HG02759 (cell line): ENCODE measurements at regions not wholly inside any gene's neighbourhood (a gene's known extent, or its start where the extent isn't known, plus 50 kb on each side); places are given as distances from the start of the nearest gene placed in this dataset.

Experiments
- ATAC-seq: cut with Tn5 transposase; IDR thresholded peaks from one replicate; pipeline ENCODE4 v1.9.1; 2021; ENCODE audit warnings: mild to moderate bottlenecking, moderate library complexity; ENCODE audit not compliant: unreplicated experiment

DNA sequence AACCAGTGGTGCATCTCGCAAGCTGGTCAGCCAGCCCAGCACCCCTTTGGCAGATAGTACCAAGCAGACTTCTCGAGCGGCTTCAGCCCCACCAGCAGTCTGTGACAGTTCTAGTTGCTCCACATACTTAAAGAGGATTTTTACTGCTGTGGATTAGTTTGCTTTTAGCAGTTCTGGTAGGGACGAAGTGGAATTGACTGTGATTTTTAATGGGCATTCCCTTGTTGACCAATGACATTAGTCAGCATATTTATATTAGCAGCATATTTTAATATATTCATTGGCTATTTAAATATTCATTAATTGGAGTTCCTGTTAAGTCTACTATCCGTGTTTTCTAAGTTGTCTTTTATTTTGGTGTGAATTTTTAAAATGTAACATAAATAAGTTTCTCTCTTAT, 500.9 kb upstream of the FAT1 start:
- no peak for ATAC-seq

DNA sequence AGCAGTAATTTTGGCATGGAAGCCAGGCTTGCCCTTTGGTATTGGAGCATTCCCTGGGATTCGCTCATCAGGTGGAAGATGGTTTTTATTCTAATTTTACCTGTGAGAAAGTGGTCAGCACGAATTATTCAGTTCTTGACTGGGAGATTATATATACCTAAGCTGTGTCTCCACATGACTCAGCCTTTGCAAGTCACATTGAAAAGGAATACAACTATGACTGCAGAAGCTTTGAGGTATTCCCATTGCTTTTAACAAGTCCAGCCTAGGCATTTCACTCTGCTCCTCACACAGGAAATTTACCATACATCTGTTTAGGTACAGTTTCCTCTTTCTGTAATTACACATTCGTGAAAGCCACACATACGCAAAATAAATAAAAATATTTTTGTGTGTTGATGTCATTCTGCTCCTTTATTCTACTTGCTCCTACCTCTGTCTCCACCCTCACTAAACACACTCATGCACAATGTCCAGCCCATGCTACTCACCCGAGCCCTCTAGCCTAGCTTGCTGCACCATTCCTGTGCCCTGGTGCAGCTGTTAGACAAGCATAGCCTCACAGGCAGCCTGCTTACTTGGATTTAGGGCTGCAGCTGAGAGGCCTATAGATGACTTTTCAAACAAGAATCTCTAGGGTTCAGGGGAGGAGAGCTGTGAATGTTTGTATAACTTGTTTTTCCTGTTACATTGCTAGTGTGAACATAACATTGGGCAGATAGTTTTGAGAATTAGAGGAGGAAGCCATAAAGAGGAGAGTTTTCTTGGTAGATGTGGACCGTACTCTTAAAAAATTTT, 504.4 kb upstream of the FAT1 start:
- ATAC-seq: no peak

DNA sequence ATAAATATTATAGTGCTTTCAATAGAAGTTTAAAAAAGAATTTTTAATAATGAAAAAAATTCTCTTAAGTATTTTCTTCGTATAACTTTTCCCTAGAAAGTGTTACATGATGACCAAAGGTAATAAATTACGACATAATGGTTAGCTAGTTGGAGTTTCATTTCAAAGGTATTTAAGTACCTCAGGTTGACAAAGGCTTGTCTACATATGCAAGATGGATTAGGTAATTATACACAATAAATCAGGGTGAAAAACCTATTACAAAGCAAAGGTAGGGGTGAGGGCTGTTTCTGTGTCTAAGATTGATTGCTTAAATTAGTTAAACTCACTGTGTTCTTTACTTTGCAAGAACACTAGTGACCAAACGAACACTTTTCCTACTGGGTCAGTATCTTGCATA, 508.5 kb upstream of the FAT1 start:
- ATAC-seq: no peak

DNA sequence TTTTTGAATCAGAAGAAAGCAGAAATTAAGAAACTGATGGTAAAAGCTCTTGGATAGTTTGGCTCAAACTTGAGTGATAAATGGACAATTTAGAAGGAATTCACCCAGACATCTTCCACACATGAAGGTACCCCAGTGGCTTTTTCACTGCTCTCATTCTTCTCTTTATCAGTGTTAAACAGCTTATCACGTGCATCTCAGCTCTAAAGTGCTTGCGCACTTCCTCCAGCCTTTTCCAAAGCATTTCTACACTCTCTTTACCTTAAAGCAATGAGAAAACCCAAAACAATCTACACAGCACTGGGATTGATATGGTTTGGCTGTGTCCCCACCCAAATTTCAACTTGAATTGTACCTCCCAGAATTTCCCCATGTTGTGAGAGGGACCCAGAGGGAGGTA, 509.1 kb upstream of the FAT1 start:
- no peak for ATAC-seq

DNA sequence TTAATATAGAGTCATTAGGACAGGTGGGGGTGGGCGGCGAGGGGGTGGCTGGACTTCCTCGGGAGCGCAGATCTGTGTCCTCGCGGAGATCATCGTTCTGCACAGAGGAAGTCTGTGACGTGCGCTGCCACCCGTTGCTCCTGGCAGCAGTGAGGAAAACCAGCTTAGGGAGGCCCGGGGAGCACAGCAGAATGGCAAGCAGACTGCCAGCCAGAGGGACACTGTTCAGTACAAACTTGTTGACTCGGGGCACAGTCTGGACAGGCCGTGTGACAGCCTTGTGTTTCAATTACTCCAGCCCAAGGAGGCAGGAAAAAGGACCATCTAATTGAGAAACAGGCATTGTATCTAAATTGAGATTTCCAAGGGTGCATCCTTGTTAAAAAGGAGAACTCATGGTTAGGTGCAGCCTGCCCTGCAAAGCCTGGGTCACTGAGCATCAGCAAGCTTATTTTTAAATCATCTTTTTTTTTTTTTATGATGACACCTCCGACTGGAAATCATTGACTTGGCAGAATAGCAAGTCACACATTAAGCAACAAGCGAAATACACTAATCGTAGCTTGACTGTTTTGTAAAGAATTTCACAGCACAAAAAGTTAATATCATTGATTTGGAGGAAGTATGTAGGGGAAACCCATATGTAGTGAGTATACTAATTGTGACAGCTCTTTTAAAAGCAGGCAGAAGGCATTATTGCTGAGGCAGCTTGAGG, 512.0 kb upstream of the FAT1 start:
- no peak for ATAC-seq

DNA sequence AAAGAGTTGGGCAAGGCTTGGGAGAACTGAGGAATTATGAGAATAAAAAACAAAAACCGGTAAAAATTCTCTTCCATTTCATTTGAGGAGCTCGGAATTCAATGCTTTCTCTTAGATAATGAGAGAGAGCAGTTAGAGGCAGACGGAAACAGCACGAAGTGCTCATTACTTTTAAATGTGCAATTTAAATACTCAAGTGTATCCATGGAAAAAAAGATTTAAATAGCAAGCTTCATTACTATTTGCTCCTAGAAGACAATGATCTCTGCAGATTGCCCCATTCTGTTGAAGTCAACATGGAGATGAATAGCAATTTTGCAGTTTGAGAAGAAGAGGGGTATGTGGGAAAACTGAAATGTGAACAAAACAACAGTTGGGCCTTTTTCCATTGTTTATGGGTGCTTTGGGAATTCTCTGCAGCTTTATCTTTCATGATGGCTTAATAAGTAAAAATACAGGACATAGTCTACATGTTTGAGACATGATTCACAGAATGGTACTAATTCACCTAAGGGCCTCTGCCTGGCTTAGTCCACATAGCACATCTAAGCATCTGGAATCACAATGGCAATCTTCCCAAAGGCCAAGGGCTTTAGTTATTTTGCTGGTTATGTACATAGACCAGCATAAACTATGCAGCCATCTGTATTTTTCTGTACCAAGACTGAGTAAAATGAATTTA, 512.7 kb upstream of the FAT1 start:
- no peak for ATAC-seq

DNA sequence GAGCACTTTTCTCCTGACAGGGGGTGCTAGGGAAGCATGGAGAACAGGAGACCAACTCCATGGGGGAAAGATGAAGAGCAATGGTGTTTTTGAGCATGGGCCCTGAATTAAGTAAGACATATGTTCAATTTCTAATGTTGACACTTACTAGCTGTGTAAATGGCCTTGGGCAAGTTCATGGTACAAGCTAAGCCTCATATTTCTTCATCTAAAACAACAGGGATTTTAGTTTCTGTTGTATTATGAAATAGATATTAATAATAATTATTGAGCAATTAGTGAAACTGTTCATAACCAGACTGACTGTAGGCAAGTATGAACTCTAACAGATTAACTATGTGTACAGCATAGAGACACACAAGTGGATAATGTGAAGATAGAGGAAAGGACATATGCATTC, 515.0 kb upstream of the FAT1 start:
- no peak for ATAC-seq

DNA sequence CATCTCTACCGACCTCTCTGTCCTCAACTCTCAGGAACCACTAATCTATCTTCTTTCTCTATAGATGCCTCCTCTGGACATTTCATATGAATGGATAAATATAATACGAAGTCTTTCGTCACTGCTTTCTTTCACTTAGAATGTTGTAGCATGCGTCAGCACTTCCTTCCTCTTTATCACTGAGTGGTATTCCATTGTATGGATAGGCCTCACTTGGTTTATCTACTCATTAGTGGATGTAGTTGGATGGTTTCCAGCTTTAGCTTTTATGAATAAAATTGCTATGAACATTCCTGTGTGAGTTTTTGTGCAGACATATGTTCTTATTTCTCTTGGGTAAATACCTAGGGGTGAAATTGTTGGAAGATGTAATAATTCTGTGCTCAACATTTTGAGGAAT, 528.2 kb upstream of the FAT1 start:
- no peak for ATAC-seq

DNA sequence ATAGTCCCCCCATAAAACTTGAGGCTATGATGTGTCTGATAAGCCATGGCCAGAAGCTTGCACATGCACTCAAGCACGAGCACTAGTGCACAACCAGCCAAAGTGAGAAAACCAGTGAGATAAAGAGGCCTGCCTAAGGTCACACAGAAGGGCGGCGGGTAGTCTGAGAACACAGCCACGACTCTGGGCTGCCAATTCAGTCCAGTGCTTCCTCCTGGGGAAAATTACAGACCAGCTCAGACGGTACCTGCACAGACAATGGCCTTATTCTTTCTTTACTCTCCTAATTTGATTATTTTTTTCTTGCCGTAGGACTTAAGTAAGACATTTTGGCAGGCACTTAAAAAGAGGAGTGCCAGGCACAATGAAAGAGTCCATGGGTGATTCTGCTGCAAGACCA, 533.2 kb upstream of the FAT1 start:
- ATAC-seq: no peak

DNA sequence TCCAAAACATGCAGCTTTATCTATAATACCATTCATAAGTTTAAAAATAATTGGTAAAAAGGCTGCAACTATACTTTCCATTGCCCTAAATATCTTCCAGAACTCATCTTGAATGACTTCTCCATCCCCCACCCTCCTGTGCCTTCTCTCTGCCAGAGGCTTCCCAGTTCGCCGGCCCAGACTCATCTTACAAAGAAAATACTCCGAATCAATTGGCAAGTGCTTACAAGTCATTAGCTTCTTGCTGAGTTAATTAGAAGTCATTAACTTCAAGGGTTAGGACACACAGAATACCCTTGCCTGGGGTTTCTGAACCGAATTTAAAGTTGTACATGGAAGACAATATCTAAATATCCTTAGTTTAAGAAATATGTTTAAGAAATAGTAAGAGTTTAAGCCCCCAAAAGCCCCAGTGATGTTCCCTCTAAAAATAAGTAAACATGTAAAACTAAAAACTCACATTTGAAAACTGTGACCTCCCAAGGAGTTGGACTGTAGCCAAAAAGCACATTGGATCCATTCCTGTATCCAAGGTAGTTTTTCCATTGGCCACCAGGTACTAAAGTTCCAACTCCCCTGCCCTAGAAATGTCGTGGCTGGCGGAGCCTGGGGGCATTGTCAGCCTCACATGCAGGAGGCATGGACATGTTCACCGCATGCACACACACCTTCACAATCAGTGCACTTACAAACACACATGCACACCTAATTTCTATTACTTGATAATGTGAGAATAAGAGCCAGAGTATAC, 535.2 kb upstream of the FAT1 start:
- ATAC-seq: no peak

DNA sequence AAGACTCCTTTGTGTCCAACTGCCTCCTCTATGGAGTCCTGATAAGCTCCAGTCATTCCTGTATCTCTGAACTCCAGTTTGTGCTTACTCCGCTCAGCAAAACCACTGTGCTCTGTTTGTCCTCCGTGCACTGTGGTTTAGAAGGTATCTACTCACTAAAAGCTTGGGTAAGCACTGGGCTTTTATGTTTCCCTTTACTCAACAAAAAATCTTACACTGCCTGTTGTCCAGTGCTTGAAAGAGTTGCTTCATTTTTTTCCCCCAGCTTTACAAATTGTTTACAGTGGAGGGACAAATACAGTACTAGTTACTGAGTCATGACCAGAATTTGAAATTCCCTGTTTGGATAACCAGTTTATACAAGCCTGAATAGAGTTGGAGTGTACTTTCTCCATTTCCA, 545.3 kb upstream of the FAT1 start:
- no peak for ATAC-seq

DNA sequence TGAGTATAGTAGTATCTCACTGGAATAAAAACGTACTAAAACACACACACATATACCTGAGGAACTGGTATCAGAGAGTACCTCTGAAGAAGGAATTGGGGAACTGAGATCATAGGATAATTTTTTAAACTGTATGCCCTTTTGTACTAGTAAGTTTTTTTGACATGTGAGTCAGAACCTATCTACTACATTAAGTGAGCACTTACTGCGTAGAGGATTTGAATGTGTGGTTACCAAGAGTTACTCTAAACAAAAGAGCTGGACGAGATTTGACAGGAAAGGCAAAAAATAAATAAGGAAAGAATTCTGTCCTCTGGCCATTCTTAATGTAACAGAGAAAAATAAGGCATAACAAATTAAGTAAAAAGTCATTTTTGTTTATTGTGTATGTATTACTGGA, 546.5 kb upstream of the FAT1 start:
- ATAC-seq: no peak

DNA sequence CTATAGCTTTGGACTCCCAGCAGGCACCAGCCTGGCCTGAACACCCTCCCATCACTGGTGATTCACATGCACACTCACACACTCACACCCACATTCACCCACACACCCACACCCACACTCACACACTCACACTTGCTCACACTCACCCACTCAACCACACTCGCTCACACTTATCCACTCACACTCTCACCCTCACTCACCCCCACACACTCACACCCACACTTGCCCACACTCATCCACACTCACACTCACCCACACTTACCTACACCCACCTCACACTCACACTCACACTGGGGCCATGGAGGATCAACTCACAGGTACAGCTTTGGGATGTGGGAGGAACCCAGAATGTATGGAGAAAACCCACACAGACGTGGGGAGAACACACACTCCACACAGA, 548.2 kb upstream of the FAT1 start:
- no peak for ATAC-seq

DNA sequence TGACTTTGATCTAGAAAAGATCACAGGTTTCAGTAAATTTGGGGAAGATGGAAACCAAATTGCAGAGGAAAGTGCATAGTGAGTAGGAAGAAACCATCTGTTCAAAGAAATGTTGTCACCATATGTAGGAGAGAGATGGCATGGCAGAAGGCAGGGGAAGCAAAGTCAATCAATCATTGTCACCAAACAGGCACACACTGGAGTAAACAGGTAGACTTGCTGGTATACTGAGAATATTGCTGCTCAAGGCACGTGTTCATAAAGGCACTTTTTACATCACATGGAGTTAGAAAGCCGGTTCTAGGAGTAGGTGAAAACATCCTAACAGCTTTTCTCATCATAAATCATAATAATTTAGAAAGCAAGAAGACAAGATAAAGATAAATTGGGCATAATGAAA, 550.5 kb upstream of the FAT1 start:
- no peak for ATAC-seq

DNA sequence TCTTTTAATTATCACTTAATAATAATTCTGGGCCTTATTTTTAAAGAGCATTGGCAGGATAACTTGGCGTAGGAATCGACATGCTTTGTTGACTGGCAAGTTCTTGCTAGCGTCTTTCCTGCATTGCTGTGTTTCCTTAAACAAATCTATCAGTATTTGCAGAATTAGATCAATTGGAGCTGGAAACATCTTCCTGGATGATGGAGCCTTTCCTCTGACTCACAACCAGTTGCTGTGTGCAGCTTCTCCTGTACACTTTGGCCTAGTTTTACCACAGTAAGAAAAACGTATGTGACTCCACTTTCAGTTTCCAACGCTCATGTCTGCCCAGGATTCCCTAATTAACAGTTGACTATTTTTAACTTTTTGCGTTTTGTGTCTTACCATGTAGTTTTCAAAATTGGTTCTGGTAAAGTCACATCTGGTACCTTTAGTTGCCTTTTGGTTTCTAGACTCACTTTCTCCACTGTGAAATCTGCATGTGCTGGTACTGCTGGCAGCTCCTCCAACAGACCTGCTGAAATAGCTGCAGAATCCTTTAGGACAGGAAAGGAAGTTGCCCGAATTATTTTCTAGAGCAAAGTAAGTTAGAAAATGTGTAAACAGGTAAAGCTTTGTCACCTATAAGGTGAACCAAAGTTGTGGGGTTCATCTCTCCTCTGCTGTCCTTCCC, 553.2 kb upstream of the FAT1 start:
- no peak for ATAC-seq

DNA sequence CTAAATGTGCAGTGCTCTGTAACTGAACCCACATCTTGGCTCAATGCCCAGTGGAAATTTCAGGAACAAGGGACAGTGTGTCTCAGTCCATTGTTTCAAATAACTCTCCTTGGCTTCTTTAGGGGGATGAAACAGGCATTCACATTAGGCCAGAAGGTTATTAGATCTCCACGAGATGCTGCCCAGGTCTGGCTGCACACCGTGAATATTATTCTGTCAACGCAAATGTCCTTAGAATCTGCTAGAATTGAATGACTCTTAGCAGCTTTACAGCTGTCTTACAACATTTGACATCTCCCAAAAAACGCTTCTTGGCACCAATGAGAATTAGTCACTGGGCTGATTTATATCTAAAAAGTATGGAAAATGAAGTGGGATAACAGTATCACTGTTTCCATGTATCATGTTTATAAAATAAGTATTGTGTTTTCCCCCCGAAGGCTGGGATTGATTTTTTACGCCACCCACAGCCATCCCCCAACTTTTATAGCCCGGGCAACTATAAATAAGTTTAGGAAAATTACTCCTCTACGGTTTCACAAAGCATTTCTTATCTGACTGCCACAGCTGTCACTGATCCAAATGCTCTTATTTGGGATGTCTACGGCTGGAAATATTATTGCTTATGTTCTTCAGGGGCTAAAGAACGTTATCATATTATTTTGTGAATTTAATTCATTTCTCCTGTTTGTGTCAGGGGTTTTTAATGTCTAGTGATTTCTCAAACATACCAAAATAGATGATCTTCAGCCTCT, 559.7 kb upstream of the FAT1 start:
- no peak for ATAC-seq

DNA sequence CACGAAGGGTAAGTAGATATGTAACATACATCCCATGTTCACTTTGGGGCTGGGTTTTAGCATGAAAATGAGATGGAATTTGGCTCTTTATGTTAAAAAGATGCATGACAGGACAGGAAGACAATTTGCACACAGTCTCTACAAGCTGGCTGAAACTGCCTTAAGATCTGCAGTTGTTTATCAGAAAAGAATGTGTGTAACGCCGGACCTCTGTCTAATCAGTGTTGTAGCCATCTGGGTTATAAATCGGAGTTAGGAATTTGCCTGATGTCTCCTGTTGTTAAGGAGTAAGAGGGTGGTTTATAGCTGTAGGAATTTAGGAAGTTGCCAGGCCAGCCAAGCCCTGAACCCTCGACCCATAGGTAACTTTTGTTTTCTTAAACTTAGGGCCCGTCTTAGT, 562.9 kb upstream of the FAT1 start:
- ATAC-seq: no peak

DNA sequence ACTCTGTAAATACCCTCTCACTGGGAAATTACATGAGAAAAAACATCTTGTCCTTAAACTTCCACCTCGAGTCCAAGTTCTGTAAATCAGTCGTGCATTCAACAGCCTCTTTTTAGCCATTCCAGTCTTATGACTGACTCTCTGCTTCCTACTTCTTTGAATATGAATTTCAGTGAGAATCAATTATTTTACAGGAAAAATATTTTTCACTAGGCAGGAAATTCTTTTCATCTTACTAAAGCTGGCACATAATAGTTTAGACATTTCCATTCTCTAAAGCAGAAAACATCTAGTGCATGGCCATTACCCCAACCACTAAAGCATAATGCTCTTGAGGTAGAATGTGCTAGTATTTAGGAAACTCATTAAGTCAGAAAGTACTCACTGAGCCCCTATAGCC, 565.7 kb upstream of the FAT1 start:
- no peak for ATAC-seq

DNA sequence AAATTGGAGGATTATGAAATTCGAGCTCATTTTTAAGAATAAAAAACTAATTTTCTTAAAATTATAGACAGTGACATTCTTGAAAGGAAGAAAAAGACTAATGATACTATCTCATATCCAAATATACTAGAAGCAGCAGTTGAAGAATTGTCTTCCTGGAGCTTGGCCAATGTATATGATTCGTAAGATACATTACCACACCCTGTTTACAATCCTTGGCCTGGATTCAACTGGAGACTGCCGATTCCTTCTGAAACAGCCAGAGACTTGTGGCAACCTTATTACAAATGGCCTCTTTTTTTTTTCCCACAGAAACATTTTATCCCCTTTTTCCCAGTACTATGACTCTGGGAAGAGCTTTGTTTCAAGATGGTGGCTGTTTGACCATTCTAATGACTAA, 571.2 kb upstream of the FAT1 start:
- no peak for ATAC-seq

DNA sequence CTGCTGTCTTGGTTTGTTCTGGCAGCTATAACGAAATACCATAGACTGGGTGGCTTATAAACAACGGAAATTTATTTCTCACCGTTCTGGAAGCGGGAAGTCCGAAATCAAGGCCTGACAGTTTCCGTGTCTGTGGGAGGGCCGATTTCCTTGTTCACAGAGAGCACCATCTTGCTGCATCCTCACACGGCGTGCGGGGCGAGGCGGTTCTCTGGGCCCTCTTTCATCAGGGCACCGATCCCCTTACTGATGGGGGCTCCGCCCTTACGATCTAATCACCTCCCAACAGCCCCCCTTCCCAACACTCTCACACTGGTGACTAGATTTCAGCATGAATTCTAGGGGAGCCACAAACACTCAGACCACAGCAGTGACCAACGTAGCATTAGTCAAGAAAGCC, 578.3 kb upstream of the FAT1 start:
- ATAC-seq: no peak
